Hepatocyte (in vitro differentiated cells): ENCODE measurements at regions not wholly inside any gene's neighbourhood (a gene's known extent, or its start where the extent isn't known, plus 50 kb on each side); places are given as distances from the start of the nearest gene placed in this dataset.

ENCODE experiments used
- CTCF ChIP-seq: fragments of 200-600 bp; sonication (generic); IDR thresholded peaks from 2 replicates; pipeline ENCODE4 v1.5.1; 2016; ENCODE audit warnings: antibody characterized with exemption, mild to moderate bottlenecking; ENCODE audit not compliant: poor library complexity
- EZH2 ChIP-seq: fragments of 200-600 bp; sonication (generic); IDR thresholded peaks from 2 replicates; pipeline ENCODE4 v1.6.1; 2016; ENCODE audit warnings: antibody characterized with exemption, mild to moderate bottlenecking, borderline replicate concordance

GRCh38 chr12:89797436-89797835 lies 88.8 kb upstream of the ATP2B1 start:
- no peak for TF ChIP-seq CTCF
- TF ChIP-seq EZH2: no peak
